GM12875 (cell line): ENCODE measurements at regions not wholly inside any gene's neighbourhood (a gene's known extent, or its start where the extent isn't known, plus 50 kb on each side); places are given as distances from the start of the nearest gene placed in this dataset.

Source experiments
- H3K4me3 ChIP-seq: one replicate; pipeline ENCODE4 v1.5.1; 2011; ENCODE audit warnings: low read depth, low read length, control low read depth
- CTCF ChIP-seq: IDR thresholded peaks from 2 replicates; pipeline ENCODE4 v1.5.1; 2011; ENCODE audit warnings: low read depth, mild to moderate bottlenecking, control low read depth, inconsistent platforms, low read length, moderate library complexity, borderline replicate concordance; ENCODE audit not compliant: insufficient read depth

- no peak for TF ChIP-seq CTCF
- no peak overlapping the region for H3K4me3 ChIP-seq
Observed at GRCh38 chr2:12397854-12398253, 318.9 kb upstream of the TRIB2 start.

DNA sequence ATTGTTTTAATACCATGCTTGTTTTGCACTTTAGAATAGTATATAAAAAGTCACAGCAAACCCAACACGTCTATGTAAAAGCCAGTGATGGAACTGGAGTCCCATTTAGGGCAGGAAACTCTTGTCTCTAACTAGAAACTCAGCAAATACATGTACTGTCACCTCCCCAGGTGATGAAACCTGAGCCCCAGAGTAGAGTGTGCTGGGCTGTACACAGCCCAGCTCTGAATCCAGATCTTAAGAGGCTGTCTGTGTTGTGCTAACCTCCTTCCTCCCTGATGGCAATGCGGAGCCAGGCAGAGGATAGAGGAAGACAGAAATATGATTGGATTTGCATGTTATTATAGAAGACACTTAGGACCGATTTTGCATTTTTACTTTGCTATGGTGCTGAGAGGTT, 317.5 kb upstream of the TRIB2 start:
- TF ChIP-seq CTCF: no peak
- H3K4me3 ChIP-seq: no peak overlapping the region

GRCh38 chr2:12400543-12400942, 316.2 kb upstream of the TRIB2 start:
- H3K4me3 ChIP-seq: no peak overlapping the region
- TF ChIP-seq CTCF: no peak

DNA sequence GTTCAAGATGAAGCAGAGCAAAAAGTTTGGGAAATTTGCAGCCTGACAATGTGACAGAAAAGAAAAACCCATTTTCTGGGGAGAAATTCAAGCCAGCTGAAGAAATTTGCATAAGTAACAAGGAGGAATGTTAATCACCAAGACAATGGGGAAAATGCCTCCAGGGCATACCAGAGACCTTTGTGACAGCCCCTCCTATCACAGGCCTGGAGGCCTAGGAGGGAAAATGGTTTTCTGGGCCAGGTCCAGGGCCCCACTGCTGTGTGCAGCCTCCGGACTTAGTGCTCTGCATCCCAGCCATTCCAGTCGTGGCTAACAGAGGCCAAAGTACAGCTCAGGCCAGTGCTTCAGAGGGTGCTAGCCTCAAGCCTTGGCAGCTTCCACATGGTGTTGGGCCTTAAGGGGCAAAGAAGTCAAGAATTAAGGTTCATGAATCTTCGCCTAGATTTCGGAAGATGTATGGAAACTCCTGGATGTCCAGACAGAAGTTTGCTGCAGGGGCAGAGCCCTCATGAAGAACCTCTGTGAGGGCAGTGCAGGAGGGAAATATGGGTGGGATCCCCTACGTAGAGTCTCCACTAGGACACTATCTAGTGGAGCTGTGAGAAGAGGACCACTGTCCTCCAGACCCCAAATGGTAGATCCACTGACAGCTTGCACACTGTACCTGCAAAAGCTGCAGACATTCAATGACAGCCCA, 314.1 kb upstream of the TRIB2 start:
- no peak for TF ChIP-seq CTCF
- H3K4me3 ChIP-seq: no peak overlapping the region

GRCh38 chr2:12404497-12404896, 312.2 kb upstream of the TRIB2 start:
- H3K4me3 ChIP-seq: no peak overlapping the region
- TF ChIP-seq CTCF: no peak

GRCh38 chr2:12407160-12407559, 309.6 kb upstream of the TRIB2 start:
- no peak overlapping the region for H3K4me3 ChIP-seq
- TF ChIP-seq CTCF: no peak

GRCh38 chr2:12412898-12413305, 303.8 kb upstream of the TRIB2 start:
- H3K4me3 ChIP-seq: no peak overlapping the region
- no peak for TF ChIP-seq CTCF
